GM13977 (cell line): ENCODE measurements at regions not wholly inside any gene's neighbourhood (a gene's known extent, or its start where the extent isn't known, plus 50 kb on each side); places are given as distances from the start of the nearest gene placed in this dataset.
"Not testable (repeated sequence)": the region's sequence is repeated elsewhere in the genome, so short reads cannot be mapped to it uniquely, and the experiment has no call there.

Source experiments
- DNase-seq: peaks from one replicate; pipeline ENCODE4 v3.0.0; 2012; ENCODE audit warnings: low spot score
- CTCF ChIP-seq: IDR thresholded peaks from 2 replicates; pipeline ENCODE4 v1.5.1; 2012; ENCODE audit warnings: mild to moderate bottlenecking, control low read depth; ENCODE audit not compliant: insufficient read depth; ENCODE audit errors: extremely low read depth, missing control alignments
- in situ Hi-C: fragments of 300-500 bp; cut with MboI; formaldehyde crosslinking; loops from one replicate; pipeline ENCODE4 v1.12.0; 2022; ENCODE audit warnings: low sequenced_read_pairs, low pct_unique_long_range_greater_than_20kb, mixed read lengths, inconsistent platforms; ENCODE audit not compliant: unreplicated experiment

DNA sequence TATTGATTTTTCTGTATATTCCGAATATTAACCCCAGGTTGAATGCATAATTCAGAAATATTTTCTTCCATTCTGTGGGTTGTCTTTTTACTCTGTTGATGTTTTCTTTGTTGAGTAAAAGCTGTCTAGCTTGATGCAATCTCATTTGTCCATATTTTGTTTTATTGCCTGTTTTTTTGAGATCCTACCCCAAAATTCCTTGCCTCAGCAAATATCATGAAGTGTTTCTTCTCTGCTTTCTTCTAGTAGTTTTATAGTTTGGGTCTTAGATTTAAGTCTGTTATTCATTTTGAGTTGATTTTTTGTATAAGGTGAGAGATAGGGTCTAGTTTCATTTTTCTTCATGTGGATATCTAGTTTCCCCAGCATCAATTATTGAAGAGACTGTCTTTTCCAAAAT is 467.9 kb upstream of the GCFC2 start:
- TF ChIP-seq CTCF: no peak
- in situ Hi-C loops: no loop called here
- no peak for DNase-seq

DNA sequence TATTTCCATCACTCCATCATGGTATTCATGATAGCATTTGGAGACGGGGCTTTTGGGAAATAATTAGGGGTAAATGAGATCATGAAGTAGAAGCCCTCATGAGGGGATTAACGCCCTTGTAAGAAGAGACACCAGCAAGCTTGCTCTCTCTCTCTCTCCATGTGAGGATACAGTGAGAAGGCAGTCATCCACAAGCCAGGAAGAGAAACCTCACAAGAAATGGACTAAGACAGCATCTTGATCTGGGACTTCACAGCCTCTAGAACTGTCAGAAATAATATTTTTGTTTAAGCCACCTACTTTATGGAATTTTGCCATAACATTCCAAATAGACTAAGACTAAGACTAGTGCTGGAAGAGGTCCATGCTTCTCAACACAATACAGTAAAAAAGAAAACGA is 464.6 kb upstream of the GCFC2 start:
- DNase-seq: no peak
- in situ Hi-C loops: no loop called here
- no peak for TF ChIP-seq CTCF

GRCh38 chr2:76174505-76174904 is 463.8 kb upstream of the GCFC2 start:
- no peak for DNase-seq
- no peak for TF ChIP-seq CTCF
- in situ Hi-C loops: no loop called here

DNA sequence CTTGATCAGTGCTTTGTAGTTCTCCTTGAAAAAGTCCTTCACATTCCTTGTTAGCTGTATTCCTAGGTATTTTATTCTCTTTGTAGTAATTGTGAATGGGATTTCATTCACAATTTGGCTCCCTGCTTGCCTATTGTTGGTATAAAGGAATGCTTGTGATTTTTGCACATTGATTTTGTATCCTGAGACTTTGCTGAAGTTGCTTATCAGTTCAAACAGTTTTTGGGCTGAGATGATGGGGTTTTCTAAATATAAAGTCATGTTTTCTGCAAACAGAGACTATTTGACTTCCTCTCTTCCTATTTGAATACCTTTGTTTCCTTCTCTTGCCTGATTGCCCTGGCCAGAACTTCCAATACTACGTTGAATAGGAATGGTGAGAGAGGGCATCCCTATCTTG is 462.5 kb upstream of the GCFC2 start:
- DNase-seq, in situ Hi-C loops: not testable (repeated sequence)

DNA sequence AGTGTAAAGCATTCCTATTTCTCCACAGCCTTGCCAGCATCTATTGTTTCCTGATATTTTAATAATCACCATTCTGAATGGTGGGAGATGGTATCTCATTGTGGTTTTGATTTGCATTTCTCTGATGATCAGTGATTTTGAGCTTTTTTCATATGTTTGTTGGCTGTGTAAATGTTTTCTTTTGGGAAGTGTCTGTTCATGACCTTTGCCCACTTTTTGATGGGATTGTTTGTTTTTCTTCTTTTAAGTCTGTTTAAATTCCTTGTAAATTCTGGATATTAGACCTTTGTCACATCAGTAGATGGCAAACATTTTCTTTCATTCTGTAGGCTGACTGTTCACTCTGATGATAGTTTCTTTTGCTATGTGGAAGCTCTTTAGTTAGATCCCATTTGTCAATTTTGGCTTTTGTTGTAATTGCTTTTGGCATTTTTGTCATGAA is 461.5 kb upstream of the GCFC2 start:
- not testable (repeated sequence) for DNase-seq

GRCh38 chr2:76170856-76171255 is 460.1 kb upstream of the GCFC2 start:
- in situ Hi-C loops: no loop called here

More for the DNA sequence above, 461.5 kb upstream of the GCFC2 start:
- in situ Hi-C loops: not testable (repeated sequence)

DNA sequence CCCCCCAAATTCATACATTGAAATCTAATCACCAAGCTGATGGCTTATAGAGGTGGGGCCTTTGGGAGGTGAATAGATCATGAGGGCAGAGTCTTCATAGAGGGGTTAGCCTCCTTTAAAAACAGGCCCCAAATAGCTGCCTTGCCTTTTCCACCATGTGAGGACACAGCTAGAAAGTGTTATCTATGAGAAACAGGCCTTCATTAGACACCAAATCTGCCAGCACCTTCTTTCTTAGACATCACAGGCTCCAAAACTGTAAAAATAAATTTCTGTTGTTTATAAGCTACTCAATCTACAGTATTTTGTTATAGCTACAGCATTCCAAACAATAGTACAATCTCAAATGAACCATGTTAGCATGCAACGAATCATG is 459.3 kb upstream of the GCFC2 start:
- no peak for DNase-seq
- in situ Hi-C loops: no loop called here
- no peak for TF ChIP-seq CTCF

More at GRCh38 chr2:76170856-76171255, 460.1 kb upstream of the GCFC2 start:
- no peak for DNase-seq
- no peak for TF ChIP-seq CTCF

- in situ Hi-C loops: no loop called here
Measured at GRCh38 chr2:76169276-76170008, 458.7 kb upstream of the GCFC2 start.

More at GRCh38 chr2:76169276-76170008, 458.7 kb upstream of the GCFC2 start:
- TF ChIP-seq CTCF: no peak
- DNase-seq: no peak
